HUES6 (cell line): ENCODE measurements at regions not wholly inside any gene's neighbourhood (a gene's known extent, or its start where the extent isn't known, plus 50 kb on each side); places are given as distances from the start of the nearest gene placed in this dataset.

Experiments
- H3K27ac ChIP-seq: 2 replicates; pipeline ENCODE4 v1.7.0; 2013; ENCODE audit warnings: low read depth, mild to moderate bottlenecking, low read length, inconsistent platforms
- H3K27me3 ChIP-seq: 2 replicates; pipeline ENCODE4 v1.6.1; 2013; ENCODE audit warnings: low read length; ENCODE audit not compliant: control insufficient read depth, insufficient read depth
- H3K36me3 ChIP-seq: 2 replicates; pipeline ENCODE4 v1.6.1; 2013; ENCODE audit warnings: low read length; ENCODE audit not compliant: control insufficient read depth, insufficient read depth
- H3K4me1 ChIP-seq: 2 replicates; pipeline ENCODE4 v1.6.1; 2013; ENCODE audit warnings: low read length; ENCODE audit not compliant: control insufficient read depth, insufficient read depth
- H3K4me3 ChIP-seq: 2 replicates; pipeline ENCODE4 v1.5.1; 2013; ENCODE audit warnings: low read depth, low read length
- H3K9ac ChIP-seq: one replicate; pipeline ENCODE4 v1.6.1; 2013; ENCODE audit warnings: mild to moderate bottlenecking, low read length
- H3K9me3 ChIP-seq: 2 replicates; pipeline ENCODE4 v1.6.1; 2013; ENCODE audit warnings: low read depth, low read length; ENCODE audit not compliant: control insufficient read depth, insufficient read depth

- no peaks in the 10 kb centered on the region for H3K9me3 ChIP-seq
- no peaks in the 10 kb centered on the region for H3K36me3 ChIP-seq
- H3K4me3 ChIP-seq, result no peak overlapping the region
- no peak overlapping the region for H3K9ac ChIP-seq
- H3K27me3 ChIP-seq, result peaks cover 85% of the 10 kb centered on the region
- no peak overlapping the region for H3K27ac ChIP-seq
- H3K4me1 ChIP-seq, result peaks cover 55% of the 10 kb centered on the region
Observed at GRCh38 chr14:56891226-56891625, 80.9 kb upstream of the OTX2 start.

- peaks cover 56% of the 10 kb centered on the region for H3K4me1 ChIP-seq
- no peak overlapping the region for H3K4me3 ChIP-seq
- peaks cover 78% of the 10 kb centered on the region for H3K27me3 ChIP-seq
- no peak overlapping the region for H3K9ac ChIP-seq
- H3K36me3 ChIP-seq, result no peaks in the 10 kb centered on the region
- H3K27ac ChIP-seq, result no peak overlapping the region
- H3K9me3 ChIP-seq, result no peaks in the 10 kb centered on the region
Observed at GRCh38 chr14:56889705-56890104, 79.4 kb upstream of the OTX2 start.

GRCh38 chr14:56888274-56888673, 78.0 kb upstream of the OTX2 start:
- Histone ChIP-seq H3K27me3 (peaks cover 78% of the 10 kb centered on the region), H3K27ac (no peak overlapping the region)

GRCh38 chr14:56887216-56887615, 76.9 kb upstream of the OTX2 start:
- Histone ChIP-seq H3K27me3 (peaks cover 73% of the 10 kb centered on the region), H3K4me1 (peaks cover 38% of the 10 kb centered on the region), H3K9me3 (no peaks in the 10 kb centered on the region)

More at GRCh38 chr14:56888274-56888673, 78.0 kb upstream of the OTX2 start:
- peaks cover 43% of the 10 kb centered on the region for H3K4me1 ChIP-seq
- H3K9ac ChIP-seq, result no peak overlapping the region
- no peak overlapping the region for H3K4me3 ChIP-seq
- no peaks in the 10 kb centered on the region for H3K36me3 ChIP-seq
- H3K9me3 ChIP-seq, result no peaks in the 10 kb centered on the region

GRCh38 chr14:56886471-56887062, 76.3 kb upstream of the OTX2 start:
- H3K27me3 ChIP-seq, result peaks cover 68% of the 10 kb centered on the region
- no peak overlapping the region for H3K27ac ChIP-seq
- no peak overlapping the region for H3K9ac ChIP-seq
- no peaks in the 10 kb centered on the region for H3K9me3 ChIP-seq
- H3K4me1 ChIP-seq, result peaks cover 38% of the 10 kb centered on the region
- no peaks in the 10 kb centered on the region for H3K36me3 ChIP-seq
- H3K4me3 ChIP-seq, result no peak overlapping the region

More at GRCh38 chr14:56887216-56887615, 76.9 kb upstream of the OTX2 start:
- Histone ChIP-seq H3K27ac (no peak overlapping the region), H3K9ac (no peak overlapping the region), H3K4me3 (no peak overlapping the region), H3K36me3 (no peaks in the 10 kb centered on the region)

- H3K9me3 ChIP-seq, result no peaks in the 10 kb centered on the region
- H3K27me3 ChIP-seq, result peaks cover 63% of the 10 kb centered on the region
- no peak overlapping the region for H3K27ac ChIP-seq
- H3K9ac ChIP-seq, result no peak overlapping the region
- H3K4me1 ChIP-seq, result peaks cover 33% of the 10 kb centered on the region
- H3K4me3 ChIP-seq, result no peak overlapping the region
- no peaks in the 10 kb centered on the region for H3K36me3 ChIP-seq
Observed at GRCh38 chr14:56885825-56886224, 75.5 kb upstream of the OTX2 start.

GRCh38 chr14:56884617-56885016, 74.3 kb upstream of the OTX2 start:
- Histone ChIP-seq H3K4me3 (no peak overlapping the region), H3K27ac (no peak overlapping the region), H3K9me3 (no peaks in the 10 kb centered on the region), H3K36me3 (no peaks in the 10 kb centered on the region), H3K27me3 (peaks cover 60% of the 10 kb centered on the region), H3K9ac (no peak overlapping the region), H3K4me1 (peaks cover 33% of the 10 kb centered on the region)

- Histone ChIP-seq H3K9ac (no peak overlapping the region), H3K9me3 (no peaks in the 10 kb centered on the region), H3K4me1 (peaks cover 9% of the 10 kb centered on the region), H3K4me3 (no peak overlapping the region), H3K27me3 (peaks cover 37% of the 10 kb centered on the region), H3K36me3 (no peaks in the 10 kb centered on the region), H3K27ac (no peak overlapping the region)
Observed at GRCh38 chr14:56881181-56881580, 70.9 kb upstream of the OTX2 start.

GRCh38 chr14:56878766-56879165, 68.5 kb upstream of the OTX2 start:
- Histone ChIP-seq H3K36me3 (no peaks in the 10 kb centered on the region), H3K9ac (no peak overlapping the region), H3K4me1 (no peaks in the 10 kb centered on the region), H3K27ac (no peak overlapping the region), H3K4me3 (no peak overlapping the region), H3K9me3 (no peaks in the 10 kb centered on the region), H3K27me3 (peaks cover 22% of the 10 kb centered on the region)

- Histone ChIP-seq H3K36me3 (no peaks in the 10 kb centered on the region), H3K9ac (no peak overlapping the region), H3K27ac (no peak overlapping the region), H3K27me3 (peaks cover 13% of the 10 kb centered on the region), H3K4me3 (no peak overlapping the region), H3K4me1 (no peaks in the 10 kb centered on the region), H3K9me3 (no peaks in the 10 kb centered on the region)
Observed at GRCh38 chr14:56875104-56875675, 64.9 kb upstream of the OTX2 start.

- Histone ChIP-seq H3K36me3 (no peaks in the 10 kb centered on the region), H3K4me3 (no peak overlapping the region), H3K9me3 (no peaks in the 10 kb centered on the region), H3K27ac (no peak overlapping the region), H3K27me3 (peaks cover 21% of the 10 kb centered on the region), H3K9ac (no peak overlapping the region), H3K4me1 (no peaks in the 10 kb centered on the region)
Observed at GRCh38 chr14:56874375-56874774, 64.1 kb upstream of the OTX2 start.
